HG02623 (cell line): ENCODE measurements at regions not wholly inside any gene's neighbourhood (a gene's known extent, or its start where the extent isn't known, plus 50 kb on each side); places are given as distances from the start of the nearest gene placed in this dataset.
"Not testable (repeated sequence)": the region's sequence is repeated elsewhere in the genome, so short reads cannot be mapped to it uniquely, and the experiment has no call there.

Source experiments
- ATAC-seq: cut with Tn5 transposase; IDR thresholded peaks from one replicate; pipeline ENCODE4 v1.9.1; 2021; ENCODE audit warnings: moderate library complexity; ENCODE audit not compliant: unreplicated experiment

DNA sequence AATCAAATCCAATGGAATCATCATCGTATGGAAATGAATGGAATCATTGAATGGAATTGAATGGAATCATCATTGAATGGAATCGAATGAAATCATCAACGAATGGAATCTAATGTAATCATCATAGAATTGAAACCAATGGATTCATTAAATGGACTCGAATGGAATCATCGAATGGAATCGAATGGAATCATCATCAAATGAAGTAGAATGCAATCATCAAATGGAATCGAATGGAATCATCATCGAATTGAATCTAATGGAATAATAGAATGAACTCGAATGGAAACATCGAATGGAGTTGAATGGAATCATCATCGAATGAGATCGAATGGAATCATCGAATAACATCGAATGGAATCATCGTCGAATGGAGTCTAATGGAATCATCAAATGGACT is 232.8 kb downstream of the SHCBP1 start:
- not testable (repeated sequence) for ATAC-seq

DNA sequence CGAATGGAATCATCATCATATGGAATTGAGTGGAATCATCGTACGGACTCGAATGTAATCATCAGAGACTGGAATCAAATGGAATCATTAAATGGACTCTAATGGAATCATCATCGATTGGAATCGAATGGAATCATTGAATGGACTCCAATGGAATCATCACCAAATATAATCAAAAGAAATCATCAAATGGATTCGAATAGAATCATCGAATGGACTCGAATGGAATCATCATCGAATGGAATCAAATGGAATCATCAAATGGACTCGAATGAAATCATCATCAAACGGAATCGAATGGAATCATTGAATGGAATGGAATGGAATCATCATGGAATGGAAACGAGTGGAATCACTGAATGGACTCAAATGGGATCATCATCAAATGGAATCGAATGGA is 233.5 kb downstream of the SHCBP1 start:
- not testable (repeated sequence) for ATAC-seq

DNA sequence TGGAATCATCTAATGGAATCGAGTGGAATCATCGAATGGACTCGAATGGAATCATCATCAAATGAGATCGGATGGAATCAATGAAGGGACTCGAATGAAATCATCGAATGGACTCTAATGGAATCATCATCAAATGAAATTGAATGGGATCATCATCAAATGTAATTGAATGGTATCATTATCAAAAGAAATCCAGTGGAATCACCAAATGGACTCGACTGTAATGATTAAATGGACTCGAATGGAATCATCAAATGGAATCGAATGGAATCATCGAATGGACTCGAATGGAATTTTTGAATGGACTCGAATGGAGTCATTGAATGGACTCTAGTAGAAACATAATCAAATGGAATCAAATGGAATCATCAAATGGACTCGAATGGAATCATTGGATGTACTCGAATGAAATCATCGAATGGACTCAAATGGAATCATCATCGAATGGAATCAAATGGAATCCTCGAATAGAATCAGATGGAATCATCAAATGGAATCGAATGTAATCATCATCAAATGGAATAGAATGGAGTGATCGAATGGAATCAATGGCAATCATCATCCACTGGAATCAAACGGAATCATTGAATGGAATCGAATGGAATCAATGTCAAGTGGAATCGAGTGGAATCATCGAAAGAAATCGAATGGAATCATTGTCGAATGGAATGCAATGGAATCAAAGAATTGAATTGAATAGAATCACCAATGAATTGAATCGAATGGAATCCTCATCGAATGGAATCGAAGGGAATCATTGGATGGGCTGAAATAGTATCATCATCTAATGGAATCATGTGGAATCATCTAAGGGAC is 234.2 kb downstream of the SHCBP1 start:
- peak; percentile 5 for ATAC-seq

DNA sequence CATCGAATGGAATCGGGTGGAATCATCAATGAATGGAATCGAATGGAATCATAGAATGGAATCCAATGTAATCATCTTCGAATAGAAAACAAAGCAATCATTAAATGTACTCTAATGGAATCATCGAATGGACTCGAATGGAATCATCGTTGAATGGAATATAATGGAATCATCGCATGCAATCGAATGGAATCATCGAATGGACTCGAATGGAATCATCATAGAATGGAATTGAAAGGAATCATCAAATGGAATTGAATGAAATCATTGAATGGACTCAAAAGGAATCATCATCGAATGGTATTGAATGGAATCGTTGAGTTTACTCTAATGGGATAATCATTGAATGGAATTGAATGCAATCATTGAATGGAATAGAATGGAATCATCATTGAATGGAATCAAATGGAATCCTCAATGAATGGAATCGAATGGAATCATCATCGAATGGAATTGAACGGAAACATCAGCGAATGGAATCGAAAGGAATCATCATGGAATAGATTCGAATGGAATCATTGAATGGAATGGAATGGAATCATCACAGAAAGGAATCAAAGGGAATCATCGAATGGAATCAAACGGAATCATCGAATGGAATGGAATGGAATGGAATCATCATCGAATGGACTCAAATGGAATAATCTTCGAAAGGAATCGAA is 234.9 kb downstream of the SHCBP1 start:
- not testable (repeated sequence) for ATAC-seq

DNA sequence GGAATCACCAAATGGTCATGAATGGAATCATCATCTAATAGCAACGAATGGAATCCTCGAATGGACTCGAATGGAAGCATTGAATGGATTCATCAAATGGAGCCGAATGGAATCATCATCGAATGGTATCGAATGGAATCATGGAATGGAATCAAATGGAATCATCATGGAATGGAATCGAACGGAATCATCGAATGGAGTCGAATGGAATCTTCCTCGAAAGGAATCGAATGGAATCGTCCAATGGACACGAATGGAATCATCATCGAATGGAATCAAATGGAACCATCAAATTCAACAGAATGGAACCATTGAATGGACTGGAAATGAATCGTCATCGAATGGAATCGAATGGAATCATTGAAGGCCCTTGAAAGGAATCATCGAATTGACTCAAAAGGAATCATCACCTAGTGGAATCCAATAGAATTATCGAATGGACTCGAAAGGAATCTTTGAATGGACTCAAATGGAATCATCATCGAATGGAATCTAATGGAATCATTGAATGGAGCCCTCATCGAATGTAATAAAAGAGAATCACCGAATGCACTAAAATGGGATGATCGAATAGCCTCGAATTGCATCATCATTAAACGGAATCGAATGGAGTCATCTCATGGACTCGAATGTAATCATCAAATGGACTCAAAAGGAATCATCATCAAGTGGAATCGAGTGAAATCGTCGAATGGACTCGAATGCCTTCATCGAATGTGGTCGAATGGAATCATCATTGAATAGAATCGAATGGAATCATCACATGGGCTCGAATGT is 236.7 kb downstream of the SHCBP1 start:
- not testable (repeated sequence) for ATAC-seq

DNA sequence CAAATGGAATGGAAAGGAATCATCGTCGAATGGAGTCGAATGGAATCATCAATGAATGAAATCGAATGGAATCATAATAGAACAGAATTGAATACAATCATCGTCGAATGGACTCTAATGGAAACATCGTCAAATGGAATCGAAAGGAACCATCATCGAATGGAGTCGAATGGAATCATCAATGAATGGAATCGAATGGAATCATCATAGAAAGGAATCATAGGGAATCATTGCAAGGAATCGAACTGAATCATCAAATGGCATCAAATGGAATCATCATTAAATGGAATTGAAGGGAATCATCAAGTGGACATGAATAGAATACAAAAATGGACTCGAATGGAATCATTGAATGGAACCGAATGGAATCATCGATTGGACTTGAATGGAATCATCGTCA is 237.6 kb downstream of the SHCBP1 start:
- not testable (repeated sequence) for ATAC-seq

DNA sequence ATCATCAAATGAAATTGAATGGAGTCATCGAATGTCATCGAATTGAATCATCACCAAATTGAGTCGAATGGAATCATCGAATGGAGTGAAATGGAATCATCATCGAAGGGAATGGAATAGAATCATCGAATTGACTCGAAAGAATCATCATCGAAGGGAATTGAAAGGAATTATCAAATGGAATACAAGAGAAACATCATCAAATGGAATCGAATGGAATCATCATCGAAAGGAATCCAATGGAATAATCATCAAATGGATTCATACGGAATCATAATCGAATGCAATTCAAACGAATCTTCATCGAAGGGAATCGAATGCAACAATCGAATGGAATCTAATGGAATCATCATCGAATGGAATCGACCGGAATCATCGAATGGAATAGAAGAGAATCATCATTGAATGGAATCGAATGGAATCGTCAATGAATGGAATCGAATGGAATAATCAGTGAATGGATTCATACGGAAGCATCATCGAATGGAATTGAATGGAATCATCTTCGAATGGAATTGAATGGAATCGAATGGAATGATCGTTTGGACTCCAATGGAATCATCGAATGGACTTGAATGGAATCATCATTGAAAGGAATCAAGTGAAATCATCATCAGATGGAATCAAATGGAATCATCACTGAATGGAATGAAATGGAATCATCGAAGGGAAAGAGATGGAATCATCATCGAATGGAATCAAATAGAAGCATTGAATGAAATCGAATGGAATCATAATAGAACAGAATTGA is 238.2 kb downstream of the SHCBP1 start:
- not testable (repeated sequence) for ATAC-seq

DNA sequence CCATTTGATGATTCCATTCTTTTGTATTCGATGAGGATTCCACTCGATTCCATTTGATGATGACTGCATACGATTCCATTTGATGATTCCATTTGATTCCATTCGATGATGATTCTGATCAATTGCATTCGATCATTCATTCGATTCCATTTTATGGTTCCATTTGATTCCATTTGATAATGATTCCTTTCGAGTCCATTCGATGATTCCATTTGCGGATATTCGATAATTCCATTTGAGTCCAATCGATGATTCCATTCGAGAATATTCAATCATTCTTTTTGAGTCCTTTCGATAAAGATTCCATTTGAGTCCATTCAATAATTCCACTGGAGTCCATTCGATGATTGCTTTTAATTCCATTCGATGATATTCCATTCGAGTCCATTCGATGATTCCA is 239.1 kb downstream of the SHCBP1 start:
- not testable (repeated sequence) for ATAC-seq

DNA sequence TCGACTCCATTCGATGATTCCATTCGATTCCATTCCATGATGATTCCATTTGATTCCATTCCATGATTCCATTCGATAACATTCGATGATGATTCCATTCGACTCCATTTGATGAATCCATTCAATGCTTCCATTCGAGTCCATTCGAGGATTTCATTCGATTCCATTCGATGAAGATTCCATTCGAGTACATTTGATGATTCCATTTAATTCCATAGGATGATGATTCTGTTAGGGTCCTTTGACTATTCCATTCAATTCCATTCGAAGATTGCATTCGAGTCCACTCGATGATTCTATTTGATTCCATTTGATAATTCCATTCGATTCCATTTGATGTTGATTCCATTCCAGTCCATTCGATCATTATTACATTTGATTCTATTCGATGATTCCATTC is 239.8 kb downstream of the SHCBP1 start:
- not testable (repeated sequence) for ATAC-seq
